ENCODE measurements at regions not wholly inside any gene's neighbourhood (a gene's known extent, or its start where the extent isn't known, plus 50 kb on each side); places are given as distances from the start of the nearest gene placed in this dataset.

GRCh38 chr12:115088995-115089841, 405.2 kb upstream of the TBX3 start:
- no peak for TF ChIP-seq CTCF (IDR thresholded peaks at IDR 0.05)
- ATAC-seq (peak; percentile 17), DNase-seq (no peak)
- H3K36me3 ChIP-seq, result no peaks in the 10 kb centered on the region
- H3K27ac ChIP-seq, result no peak overlapping the region
- H3K4me1 ChIP-seq, result no peaks in the 10 kb centered on the region
- no peaks in the 10 kb centered on the region for H3K9me3 ChIP-seq
- intact Hi-C loops (cut with DNase I), result no loop called here
- H3K27me3 ChIP-seq, result no peaks in the 10 kb centered on the region
- H3K4me3 ChIP-seq, result no peak overlapping the region

GRCh38 chr12:115088328-115088994, 404.5 kb upstream of the TBX3 start:
- ATAC-seq (peak; percentile 77), DNase-seq (peak; percentile 66)
- no peak for TF ChIP-seq CTCF (IDR thresholded peaks at IDR 0.05)
- intact Hi-C loops (cut with DNase I), result no loop called here
- H3K9me3 ChIP-seq, result no peaks in the 10 kb centered on the region
- H3K27me3 ChIP-seq, result no peaks in the 10 kb centered on the region
- H3K4me3 ChIP-seq, result no peak overlapping the region
- no peaks in the 10 kb centered on the region for H3K4me1 ChIP-seq
- no peaks in the 10 kb centered on the region for H3K36me3 ChIP-seq
- H3K27ac ChIP-seq, result no peak overlapping the region

- Histone ChIP-seq H3K27me3 (no peaks in the 10 kb centered on the region), H3K4me3 (no peak overlapping the region), H3K27ac (no peak overlapping the region), H3K9me3 (no peaks in the 10 kb centered on the region), H3K4me1 (no peaks in the 10 kb centered on the region), H3K36me3 (no peaks in the 10 kb centered on the region)
- intact Hi-C loops (cut with DNase I), result no loop called here
- no peak for ATAC-seq
- DNase-seq, result no peak
- TF ChIP-seq CTCF (IDR thresholded peaks at IDR 0.05), result no peak
Observed at GRCh38 chr12:115085594-115085993, 401.6 kb upstream of the TBX3 start.

GRCh38 chr12:115079760-115080159, 395.8 kb upstream of the TBX3 start:
- Histone ChIP-seq H3K4me1 (no peaks in the 10 kb centered on the region), H3K27ac (no peak overlapping the region), H3K27me3 (no peaks in the 10 kb centered on the region), H3K4me3 (no peak overlapping the region), H3K36me3 (no peaks in the 10 kb centered on the region), H3K9me3 (no peaks in the 10 kb centered on the region)
- no peak for TF ChIP-seq CTCF (IDR thresholded peaks at IDR 0.05)
- no peak for DNase-seq
- intact Hi-C loops (cut with DNase I), result no loop called here
- ATAC-seq, result peak; percentile 83

GRCh38 chr12:115078990-115079389, 395.0 kb upstream of the TBX3 start:
- no peak for ATAC-seq
- H3K4me3 ChIP-seq, result no peak overlapping the region
- no peaks in the 10 kb centered on the region for H3K27me3 ChIP-seq
- TF ChIP-seq CTCF (IDR thresholded peaks at IDR 0.05), result no peak
- H3K4me1 ChIP-seq, result no peaks in the 10 kb centered on the region
- no peak overlapping the region for H3K27ac ChIP-seq
- DNase-seq, result no peak
- H3K9me3 ChIP-seq, result no peaks in the 10 kb centered on the region
- no peaks in the 10 kb centered on the region for H3K36me3 ChIP-seq
- intact Hi-C loops (cut with DNase I), result no loop called here
